GM19351 (cell line): ENCODE measurements at regions not wholly inside any gene's neighbourhood (a gene's known extent, or its start where the extent isn't known, plus 50 kb on each side); places are given as distances from the start of the nearest gene placed in this dataset.
A peak's percentile ranks its signal among the peaks of the same experiment; 100 is the strongest.

Source experiments
- ATAC-seq: cut with Tn5 transposase; IDR thresholded peaks from one replicate; pipeline ENCODE4 v1.9.1; 2021; ENCODE audit warnings: mild to moderate bottlenecking, moderate library complexity; ENCODE audit not compliant: unreplicated experiment

- ATAC-seq = no peak
Observed at GRCh38 chr1:114314576-114314975, 160.9 kb upstream of the SYT6 start.

- ATAC-seq = no peak
Observed at GRCh38 chr1:114314098-114314497, 160.4 kb upstream of the SYT6 start.

DNA sequence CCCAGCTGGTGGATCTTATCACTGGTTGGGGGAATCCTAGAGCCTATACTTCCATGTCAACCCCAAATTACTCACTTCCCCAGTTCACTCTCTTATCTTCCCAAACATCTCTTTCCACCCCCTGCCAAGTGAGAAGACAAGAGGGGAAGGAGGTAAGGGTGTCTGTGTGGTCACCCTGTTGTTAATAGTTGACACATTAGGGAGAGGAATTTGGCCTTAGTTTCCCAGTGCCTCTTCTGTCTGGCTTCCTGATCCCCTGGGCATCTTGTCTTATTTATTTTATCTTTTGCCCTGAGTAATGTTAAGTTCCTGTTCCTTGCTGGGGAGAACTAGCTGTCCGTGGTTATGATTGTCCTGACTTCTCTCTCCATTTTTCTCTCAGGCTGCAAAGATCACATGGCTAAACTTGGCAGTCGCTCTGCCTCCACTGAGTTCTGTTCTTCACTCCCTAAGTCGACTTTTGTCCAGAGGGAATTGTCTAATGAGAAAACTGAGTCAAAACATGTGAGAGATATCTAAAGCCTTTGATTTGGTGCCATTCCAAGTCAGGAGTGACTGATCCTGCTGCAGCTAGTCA, 157.1 kb upstream of the SYT6 start:
- no peak for ATAC-seq

DNA sequence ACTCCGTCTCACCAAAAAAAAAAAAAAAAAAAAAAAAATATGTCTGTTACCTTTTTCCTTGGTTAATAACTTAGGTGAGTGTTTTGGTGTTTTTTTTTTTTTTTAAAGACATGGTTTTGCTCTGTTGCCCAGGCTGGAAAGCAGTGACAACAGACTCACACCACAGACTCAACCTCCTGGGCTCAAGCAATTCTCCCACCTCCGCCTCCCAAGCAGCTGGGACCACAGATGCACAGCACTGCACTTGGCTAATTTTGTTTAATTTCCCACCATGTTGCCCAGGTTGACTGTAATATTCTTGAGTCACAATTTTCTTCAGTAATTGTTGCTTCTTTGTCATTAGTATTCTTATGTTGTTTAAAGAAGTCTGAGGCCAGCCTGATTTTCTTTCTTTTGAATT, 149.2 kb upstream of the SYT6 start:
- no peak for ATAC-seq

DNA sequence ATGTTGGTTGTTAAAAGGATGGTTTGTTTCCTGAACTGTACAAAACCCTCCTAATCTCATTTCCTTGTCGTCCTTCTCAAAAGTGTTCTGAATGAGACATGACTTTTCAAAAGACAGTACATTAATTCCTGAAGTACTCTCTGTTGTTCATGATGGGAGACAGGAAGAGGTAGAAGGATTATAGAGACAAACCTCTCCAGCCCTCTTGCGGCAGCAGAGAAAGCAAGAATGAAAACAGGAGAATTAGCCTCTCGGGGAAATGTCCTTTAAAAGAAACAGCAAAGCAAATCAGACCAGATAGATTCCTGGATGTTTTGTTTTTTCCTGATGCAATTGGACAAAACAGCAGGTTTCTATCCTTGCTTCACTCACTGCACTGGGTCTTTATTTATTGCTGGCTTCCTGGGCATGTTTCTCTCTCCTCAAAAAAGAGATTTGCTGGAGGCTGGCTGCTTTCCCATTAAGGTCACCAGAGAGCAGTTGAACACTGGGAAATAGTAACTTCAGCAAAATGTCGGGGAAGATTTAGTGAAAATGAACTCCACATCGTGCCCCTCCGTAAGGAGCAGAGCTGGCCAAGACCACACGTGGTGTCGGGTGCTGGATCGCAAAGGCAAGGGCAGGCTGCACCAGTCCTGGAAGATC, 145.8 kb upstream of the SYT6 start:
- no peak for ATAC-seq

GRCh38 chr1:114298008-114298407, 144.3 kb upstream of the SYT6 start:
- no peak for ATAC-seq

- no peak for ATAC-seq
Observed at GRCh38 chr1:114296413-114296812, 142.7 kb upstream of the SYT6 start.

DNA sequence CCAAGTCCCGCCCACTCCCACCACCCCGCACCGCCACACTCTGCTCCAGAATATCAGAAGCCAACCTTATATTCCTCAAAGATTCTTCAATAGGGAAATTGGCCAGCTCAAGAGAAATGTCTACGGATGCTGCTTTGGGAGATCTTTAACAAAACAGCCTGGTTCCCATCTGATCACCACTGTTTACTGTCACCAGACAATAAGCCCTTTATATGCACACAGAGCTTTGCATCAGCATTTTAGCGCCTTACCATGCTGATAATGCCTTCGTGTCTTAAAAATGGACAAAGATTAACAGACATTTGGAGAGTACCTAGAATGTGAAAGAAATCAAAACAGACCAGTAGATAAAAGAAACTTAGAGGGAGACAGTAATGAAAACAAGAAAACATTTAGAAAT, 141.7 kb upstream of the SYT6 start:
- ATAC-seq = no peak

- no peak for ATAC-seq
Observed at GRCh38 chr1:114292835-114293234, 139.2 kb upstream of the SYT6 start.

GRCh38 chr1:114292194-114292593, 138.5 kb upstream of the SYT6 start:
- no peak for ATAC-seq

DNA sequence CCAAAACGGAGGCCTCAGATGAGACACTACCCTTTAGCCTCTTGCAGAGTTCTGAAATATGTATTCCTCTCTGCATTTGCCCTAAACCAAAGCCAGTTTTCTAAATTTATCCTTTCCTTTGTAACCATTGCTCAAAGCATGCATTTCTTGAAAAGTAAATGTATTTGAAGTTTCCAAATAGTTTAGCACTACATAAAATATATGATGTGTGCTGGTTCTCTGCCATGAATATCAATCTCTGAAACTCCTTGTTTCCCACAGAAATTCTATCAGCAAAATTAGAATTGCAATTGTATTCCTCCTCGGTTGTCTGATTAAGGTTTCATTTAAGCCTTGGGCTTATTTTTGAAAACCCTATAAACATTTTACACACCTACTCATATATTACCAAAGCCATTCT, 137.1 kb upstream of the SYT6 start:
- no peak for ATAC-seq

- no peak for ATAC-seq
Observed at GRCh38 chr1:114290341-114290740, 136.7 kb upstream of the SYT6 start.

DNA sequence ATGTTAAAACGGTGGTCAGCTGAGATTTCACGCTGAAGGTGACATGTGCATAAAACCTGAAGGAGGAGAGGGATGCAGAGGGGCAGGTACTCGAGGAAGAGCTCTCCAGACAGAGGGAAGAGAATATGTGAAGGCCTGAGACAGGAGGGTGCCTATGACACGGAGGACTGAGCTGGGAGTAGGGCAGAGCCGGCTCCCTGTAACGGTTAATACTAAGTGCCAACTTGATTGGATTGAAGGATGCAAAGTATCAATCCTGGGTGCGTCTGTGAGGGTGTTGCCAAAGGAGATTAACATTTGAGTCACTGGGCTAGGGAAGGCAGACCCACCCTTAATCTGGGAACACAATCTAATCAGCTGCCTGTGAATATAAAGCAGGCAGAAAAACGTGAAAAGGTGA, 136.2 kb upstream of the SYT6 start:
- no peak for ATAC-seq

- ATAC-seq = no peak
Observed at GRCh38 chr1:114289306-114289705, 135.6 kb upstream of the SYT6 start.

DNA sequence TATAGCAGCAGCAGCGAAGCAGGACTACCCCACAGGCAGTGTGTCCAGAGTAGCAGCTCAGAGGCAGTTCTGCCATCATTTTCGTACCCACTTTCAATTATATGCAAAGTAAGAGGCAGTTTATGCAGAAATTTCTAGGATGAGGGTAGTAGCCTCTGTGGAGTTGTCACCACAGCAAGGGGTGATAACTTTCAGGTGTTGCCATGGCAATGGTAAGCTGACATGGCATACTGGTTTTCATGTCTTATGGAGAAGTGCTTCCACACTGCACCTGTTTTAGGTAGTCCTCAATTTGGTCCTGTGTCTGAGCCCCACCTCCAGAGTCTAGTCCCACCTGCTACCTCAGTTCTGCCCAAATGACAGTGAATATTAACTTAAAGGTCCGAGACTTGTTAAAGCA, 133.3 kb upstream of the SYT6 start:
- ATAC-seq = no peak

DNA sequence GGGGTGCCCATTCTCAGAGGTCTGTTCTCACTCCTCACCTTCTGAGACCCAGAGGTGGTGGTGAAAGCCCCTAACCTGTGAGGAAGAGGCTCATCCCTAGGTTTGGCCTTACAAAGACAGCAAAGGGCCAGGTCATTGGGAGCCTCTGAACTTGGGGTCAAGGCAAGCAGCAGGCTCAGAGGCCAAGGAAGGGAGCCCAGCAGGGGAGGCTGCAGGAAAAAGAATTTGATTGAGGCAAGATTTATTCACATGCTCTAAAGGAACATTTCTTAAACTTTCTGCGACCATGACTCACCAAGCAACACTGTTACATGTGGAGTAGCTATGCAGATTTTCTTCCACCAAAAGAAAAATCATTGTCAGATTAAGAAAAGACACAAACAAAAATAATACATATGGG, 132.5 kb upstream of the SYT6 start:
- no peak for ATAC-seq

DNA sequence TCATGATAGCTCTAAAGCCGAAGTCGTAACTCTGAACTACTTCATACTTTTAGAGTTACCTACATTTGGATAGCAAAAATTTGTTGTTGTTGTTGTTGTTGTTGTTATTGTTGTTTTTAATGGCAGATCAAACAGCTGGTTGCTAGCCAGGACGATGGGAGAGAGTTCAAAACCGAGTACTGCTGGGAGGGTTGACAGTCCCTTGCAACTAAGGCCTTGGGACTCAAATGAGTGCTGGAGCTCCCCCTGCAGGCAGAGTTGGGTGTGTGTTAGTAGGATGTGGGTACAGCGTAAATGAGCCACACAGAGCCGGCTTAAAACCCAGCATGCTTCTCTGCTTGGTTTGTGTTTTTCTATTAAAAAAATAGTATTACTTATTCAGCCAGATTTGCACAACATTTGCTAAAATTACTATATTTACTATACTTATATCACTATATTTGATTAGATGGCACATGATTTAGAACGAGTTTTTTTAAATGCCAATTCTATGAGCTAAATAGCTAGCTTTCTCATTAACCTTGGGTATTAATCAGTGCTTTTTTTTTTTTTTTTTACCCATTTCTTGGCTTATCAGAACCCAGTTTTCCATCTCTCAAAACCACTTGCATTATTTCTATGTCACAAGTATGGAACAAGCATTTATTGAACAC, 129.2 kb upstream of the SYT6 start:
- ATAC-seq = peak; percentile 95

GRCh38 chr1:114278911-114279310, 125.2 kb upstream of the SYT6 start:
- ATAC-seq = no peak

DNA sequence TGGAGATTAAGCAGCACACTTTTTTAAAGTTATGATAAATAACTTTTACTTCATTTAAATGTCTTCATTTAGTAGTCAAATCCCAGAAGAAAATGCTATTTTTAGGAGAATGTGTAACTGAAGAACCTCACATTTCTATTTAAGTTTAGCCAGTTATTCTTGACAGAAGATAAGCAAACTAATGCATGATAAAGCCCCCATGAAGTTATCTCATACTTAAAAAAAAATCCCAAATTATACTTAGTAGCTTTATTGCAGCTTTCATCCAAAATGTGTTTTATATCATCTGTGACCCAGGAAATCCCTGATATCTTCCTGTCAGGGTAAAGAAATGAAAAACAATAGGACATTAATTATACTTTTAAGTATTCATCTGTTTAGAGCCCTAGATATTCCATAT, 124.8 kb upstream of the SYT6 start:
- no peak for ATAC-seq

DNA sequence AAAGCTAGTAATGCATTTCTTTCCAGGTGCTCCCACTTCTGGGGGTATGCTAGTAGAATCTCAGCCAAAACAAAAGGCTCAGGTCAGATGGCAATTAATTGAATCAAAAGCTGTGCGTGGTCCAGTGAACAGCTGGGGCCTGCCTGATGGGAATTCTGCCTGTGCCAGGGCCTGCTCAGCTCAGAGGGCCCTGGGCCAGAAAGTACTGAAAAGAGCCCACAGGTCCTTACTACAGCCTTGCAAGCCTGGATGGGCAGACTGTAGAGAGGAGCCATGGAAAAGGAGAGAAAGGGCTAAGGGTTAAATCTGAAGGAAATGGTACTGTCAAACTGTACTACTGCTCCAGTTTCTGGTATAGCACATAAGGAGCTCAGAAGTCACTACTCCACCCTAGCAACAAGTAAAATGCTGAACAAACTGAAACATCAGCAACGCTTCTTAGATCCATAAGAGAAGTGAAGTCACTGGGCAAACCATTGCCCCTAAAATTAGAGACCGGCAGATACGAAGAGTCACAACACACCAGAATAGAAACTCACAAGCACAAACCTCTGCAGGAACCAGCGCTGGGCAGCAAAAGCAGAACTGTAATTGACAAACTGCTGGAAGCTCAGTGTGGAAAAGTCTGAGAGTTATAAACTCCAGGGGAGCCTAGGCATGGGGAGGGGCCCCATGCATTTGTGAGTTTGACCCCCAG, 121.1 kb upstream of the SYT6 start:
- ATAC-seq = no peak

GRCh38 chr1:114272593-114272992, 118.9 kb upstream of the SYT6 start:
- no peak for ATAC-seq

GRCh38 chr1:114270718-114271117, 117.0 kb upstream of the SYT6 start:
- no peak for ATAC-seq
